ENCODE measurements at regions not wholly inside any gene's neighbourhood (a gene's known extent, or its start where the extent isn't known, plus 50 kb on each side); places are given as distances from the start of the nearest gene placed in this dataset.

DNA sequence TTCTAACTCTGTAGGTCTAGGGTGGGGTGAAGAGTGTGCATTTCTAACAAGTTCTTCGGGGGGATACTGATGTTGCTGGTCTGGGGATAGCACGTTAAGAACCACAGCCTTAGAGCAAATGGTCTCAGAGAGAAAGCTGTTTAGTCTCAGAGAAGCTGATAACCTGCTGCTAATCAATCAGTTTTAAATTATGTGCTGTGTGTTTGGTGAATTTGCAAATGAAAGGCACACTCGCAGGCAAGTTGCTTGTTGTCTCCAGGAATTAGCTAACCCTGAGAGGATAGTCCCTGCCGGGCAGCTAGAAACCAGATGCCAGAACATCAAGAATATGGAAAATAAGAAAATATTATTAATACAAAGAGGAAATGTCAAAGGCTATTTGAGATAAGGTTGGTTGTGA, 79.2 kb downstream of the DMRT2 start:
- TF ChIP-seq CTCF (IDR thresholded peaks at IDR 0.05; ENCODE audit: borderline replicate concordance, extremely low read depth, low read length, poor library complexity, severe bottlenecking): no peak
- no peak for TF ChIP-seq EZH2 (IDR thresholded peaks at IDR 0.05; ENCODE audit: borderline replicate concordance, low read depth, low read length, severe bottlenecking)

Data from DND-41 (cell line).